Activated T-helper 1 cell treated with anti-CD3 and anti-CD28 coated beads, Interleukin-12 subunit alpha, Interleukin-12 subunit beta, Interleukin-2, Interleukin-4 antibody, amounts not matched to agents 30 ng/mL and 10 ng/mL and 1 ng/mL, durations not matched to agents 14 hours and 24 hours and 36 hours (primary cell): ENCODE measurements at regions not wholly inside any gene's neighbourhood (a gene's known extent, or its start where the extent isn't known, plus 50 kb on each side); places are given as distances from the start of the nearest gene placed in this dataset.
"Not testable (repeated sequence)": the region's sequence is repeated elsewhere in the genome, so short reads cannot be mapped to it uniquely, and the experiment has no call there.

ENCODE experiments used
- DNase-seq: peaks from one replicate; pipeline ENCODE4 v3.0.0; 2021; ENCODE audit warnings: low spot score
- H3K27ac Mint-ChIP-seq: one replicate; pipeline ENCODE4 v1.8.0; 2021; ENCODE audit warnings: mild to moderate bottlenecking, mixed read lengths
- H3K27me3 Mint-ChIP-seq: one replicate; pipeline ENCODE4 v1.8.0; 2022; ENCODE audit warnings: mild to moderate bottlenecking, moderate library complexity, mixed read lengths; ENCODE audit not compliant: insufficient read depth
- H3K36me3 Mint-ChIP-seq: one replicate; pipeline ENCODE4 v1.8.0; 2021; ENCODE audit warnings: low read depth, mixed read lengths
- H3K4me1 Mint-ChIP-seq: one replicate; pipeline ENCODE4 v1.8.0; 2021; ENCODE audit warnings: low read depth, mixed read lengths
- H3K4me3 Mint-ChIP-seq: one replicate; pipeline ENCODE4 v1.8.0; 2021; ENCODE audit warnings: mild to moderate bottlenecking, moderate library complexity, mixed read lengths
- H3K9me3 Mint-ChIP-seq: one replicate; pipeline ENCODE4 v1.8.0; 2021; ENCODE audit warnings: mixed read lengths
- intact Hi-C: fragments of 100-400 bp; cut with micrococcal nuclease; formaldehyde crosslinking; loops from one replicate; pipeline ENCODE4 v1.15.1; 2024

GRCh38 chr4:54390670-54391069, 161.6 kb downstream of the PDGFRA start:
- Mint-ChIP-seq H3K27ac (no peak overlapping the region), H3K27me3 (no peaks in the 10 kb centered on the region), H3K36me3 (no peaks in the 10 kb centered on the region), H3K9me3 (peaks cover 4% of the 10 kb centered on the region), H3K4me1 (no peaks in the 10 kb centered on the region), H3K4me3 (no peak overlapping the region)
- DNase-seq: no peak
- intact Hi-C loops: loop anchor here (2.0 kb wide), 1 partner anchor 40 kb away; no protein-coding TSS in a partner anchor

- H3K27me3 Mint-ChIP-seq: no peaks in the 10 kb centered on the region
- no peak for DNase-seq
- H3K9me3 Mint-ChIP-seq: peaks cover 4% of the 10 kb centered on the region
- intact Hi-C loops: loop anchor here (2.0 kb wide), 1 partner anchor 40 kb away; no protein-coding TSS in a partner anchor
- no peak overlapping the region for H3K27ac Mint-ChIP-seq
- no peaks in the 10 kb centered on the region for H3K36me3 Mint-ChIP-seq
- H3K4me3 Mint-ChIP-seq: no peak overlapping the region
- H3K4me1 Mint-ChIP-seq: no peaks in the 10 kb centered on the region
Observed at GRCh38 chr4:54391104-54391503, 162.0 kb downstream of the PDGFRA start.

- Mint-ChIP-seq H3K27me3 (no peaks in the 10 kb centered on the region), H3K27ac (no peak overlapping the region), H3K4me3 (no peak overlapping the region), H3K4me1 (no peaks in the 10 kb centered on the region), H3K36me3 (no peaks in the 10 kb centered on the region), H3K9me3 (peaks cover 4% of the 10 kb centered on the region)
- no peak for DNase-seq
- intact Hi-C loops: no loop called here
Observed at GRCh38 chr4:54392479-54392878, 163.4 kb downstream of the PDGFRA start.

DNA sequence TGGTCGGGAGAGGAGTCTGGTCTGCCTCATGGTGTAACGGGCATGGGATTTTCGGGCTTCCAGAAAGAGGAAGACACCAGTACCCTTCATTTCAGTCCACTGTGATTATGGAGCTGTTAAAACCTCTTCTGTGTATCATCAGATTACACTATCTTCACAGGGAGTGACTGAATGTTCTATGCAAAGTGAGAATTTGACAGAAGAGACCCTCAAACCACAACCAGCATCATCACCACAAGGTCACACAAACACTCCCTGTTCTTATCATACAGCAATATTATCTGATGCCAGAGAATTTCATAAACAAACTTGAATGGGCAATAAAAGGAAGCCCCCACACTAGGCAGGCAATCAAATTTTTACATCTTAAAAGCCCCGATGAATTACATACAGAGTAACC, 164.2 kb downstream of the PDGFRA start:
- intact Hi-C loops: no loop called here
- Mint-ChIP-seq H3K36me3 (no peaks in the 10 kb centered on the region), H3K9me3 (peaks cover 4% of the 10 kb centered on the region), H3K4me1 (no peaks in the 10 kb centered on the region), H3K4me3 (no peak overlapping the region), H3K27ac (no peak overlapping the region), H3K27me3 (no peaks in the 10 kb centered on the region)
- no peak for DNase-seq

- Mint-ChIP-seq H3K27me3 (no peaks in the 10 kb centered on the region), H3K9me3 (no peaks in the 10 kb centered on the region), H3K36me3 (no peaks in the 10 kb centered on the region), H3K27ac (no peak overlapping the region), H3K4me1 (no peaks in the 10 kb centered on the region), H3K4me3 (no peak overlapping the region)
- no peak for DNase-seq
- intact Hi-C loops: no loop called here
Observed at GRCh38 chr4:54395013-54395527, 166.0 kb downstream of the PDGFRA start.

DNA sequence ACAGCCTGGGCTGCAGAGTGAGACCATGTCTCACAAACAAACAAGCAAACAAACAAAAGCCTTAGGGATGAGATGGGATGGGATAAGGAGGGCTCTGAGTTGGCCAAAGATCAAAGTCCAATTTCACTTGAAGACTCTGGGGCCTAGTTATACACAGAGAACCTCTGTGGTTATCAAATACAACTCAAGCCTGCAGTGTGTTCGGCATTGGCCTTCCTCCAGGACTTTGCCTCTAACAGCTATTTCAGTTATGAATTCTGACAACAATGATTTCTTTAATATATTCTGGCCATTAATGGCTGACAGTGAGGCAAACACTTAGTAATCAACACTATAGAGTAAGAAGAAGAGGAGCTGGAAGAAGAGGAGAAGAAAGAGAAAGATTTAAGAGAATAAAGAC, 171.1 kb downstream of the PDGFRA start:
- H3K4me3 Mint-ChIP-seq: no peak overlapping the region
- H3K27me3 Mint-ChIP-seq: no peaks in the 10 kb centered on the region
- no peaks in the 10 kb centered on the region for H3K36me3 Mint-ChIP-seq
- H3K4me1 Mint-ChIP-seq: no peaks in the 10 kb centered on the region
- DNase-seq: no peak
- no peak overlapping the region for H3K27ac Mint-ChIP-seq
- intact Hi-C loops: no loop called here
- H3K9me3 Mint-ChIP-seq: no peaks in the 10 kb centered on the region

DNA sequence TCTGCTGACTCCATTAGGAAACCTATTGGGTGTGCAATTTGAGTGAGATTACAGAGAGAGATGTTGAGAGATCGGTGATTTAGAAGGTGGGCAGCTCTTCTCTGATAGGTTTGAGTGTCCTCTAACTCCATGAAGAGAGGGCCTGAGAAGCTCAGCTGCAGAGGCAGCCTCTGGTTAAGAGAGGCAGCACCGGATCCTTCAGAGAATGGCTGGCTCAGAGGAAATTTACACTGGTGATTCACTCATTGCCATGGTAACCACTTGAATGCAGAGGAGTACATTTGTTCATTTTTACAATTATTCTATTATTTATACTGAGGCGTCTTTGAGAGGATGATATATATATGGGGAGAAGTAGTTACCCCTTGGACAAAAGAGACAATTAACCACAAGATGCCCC, 171.7 kb downstream of the PDGFRA start:
- intact Hi-C loops: no loop called here
- DNase-seq: no peak
- Mint-ChIP-seq H3K27ac (no peak overlapping the region), H3K27me3 (no peaks in the 10 kb centered on the region), H3K36me3 (no peaks in the 10 kb centered on the region), H3K4me3 (no peak overlapping the region), H3K4me1 (no peaks in the 10 kb centered on the region), H3K9me3 (no peaks in the 10 kb centered on the region)

DNA sequence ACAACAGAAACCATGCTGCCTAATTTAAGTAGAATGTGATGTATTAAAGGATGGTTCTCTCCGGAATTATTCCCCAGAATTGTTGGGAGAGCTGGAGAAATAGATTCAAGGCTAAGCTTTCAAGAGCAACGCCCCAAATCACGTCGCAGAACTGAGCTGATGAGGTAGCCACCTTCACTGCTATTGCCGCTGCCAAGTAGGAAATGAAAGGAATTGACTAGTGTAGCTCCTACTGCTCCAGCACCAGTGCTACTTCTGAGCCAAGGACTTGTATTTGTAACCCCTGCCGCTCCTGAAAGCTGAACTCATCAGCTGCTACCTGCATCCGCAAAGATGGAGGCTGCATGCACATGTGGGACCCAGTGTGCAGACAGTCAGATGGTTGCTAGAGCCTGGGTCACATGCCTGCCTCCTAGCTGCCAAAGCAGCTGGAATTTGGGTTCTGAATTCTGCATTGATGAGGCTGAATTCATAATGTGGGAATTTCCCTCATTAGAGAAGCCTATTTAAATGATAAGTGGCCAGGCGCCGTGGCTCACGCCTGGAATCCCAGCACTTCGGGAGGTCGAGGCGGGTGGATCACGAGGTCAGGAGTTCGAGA, 173.9 kb downstream of the PDGFRA start:
- Mint-ChIP-seq H3K9me3 (no peaks in the 10 kb centered on the region), H3K4me1 (no peaks in the 10 kb centered on the region), H3K36me3 (no peaks in the 10 kb centered on the region), H3K27me3 (peaks cover 4% of the 10 kb centered on the region), H3K27ac (no peak overlapping the region), H3K4me3 (no peak overlapping the region)
- intact Hi-C loops: no loop called here
- no peak for DNase-seq

DNA sequence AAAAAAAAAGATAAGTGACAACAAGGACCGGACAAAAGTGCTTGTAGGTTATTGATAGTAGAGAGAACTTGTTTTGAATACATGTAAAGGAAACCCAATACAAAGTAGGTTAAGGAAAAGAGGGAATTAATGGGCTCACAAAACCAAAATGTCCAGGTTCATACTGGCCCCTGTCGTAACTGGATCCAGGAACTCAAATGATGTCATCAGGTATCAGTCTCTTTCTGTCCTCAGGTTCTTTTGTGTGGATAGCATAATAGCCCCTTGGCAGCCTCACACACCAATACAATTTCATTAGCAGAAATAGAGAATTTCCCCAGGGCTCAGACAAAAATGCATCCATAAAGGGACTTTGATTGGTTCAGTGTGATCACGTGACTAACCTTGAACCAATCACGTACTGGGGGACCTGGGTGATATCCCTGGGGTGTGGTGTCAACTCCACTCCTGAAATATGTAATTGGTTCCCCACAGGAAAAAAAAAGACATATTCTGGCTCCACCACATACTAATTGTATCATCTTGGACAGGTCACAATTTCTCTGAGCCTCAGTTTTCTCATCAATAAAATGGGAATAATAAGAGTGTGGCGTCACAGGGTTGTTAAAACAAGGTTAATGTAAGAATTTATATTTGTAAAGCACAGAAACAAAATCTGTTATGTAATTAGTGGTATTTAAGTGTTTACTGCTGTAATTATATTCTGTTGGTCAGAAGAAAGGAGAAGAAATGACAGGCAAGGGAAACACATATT, 174.8 kb downstream of the PDGFRA start:
- H3K4me1 Mint-ChIP-seq: no peaks in the 10 kb centered on the region
- no peak overlapping the region for H3K4me3 Mint-ChIP-seq
- intact Hi-C loops: no loop called here
- H3K9me3 Mint-ChIP-seq: no peaks in the 10 kb centered on the region
- no peaks in the 10 kb centered on the region for H3K36me3 Mint-ChIP-seq
- H3K27me3 Mint-ChIP-seq: peaks cover 4% of the 10 kb centered on the region
- no peak for DNase-seq
- no peak overlapping the region for H3K27ac Mint-ChIP-seq

DNA sequence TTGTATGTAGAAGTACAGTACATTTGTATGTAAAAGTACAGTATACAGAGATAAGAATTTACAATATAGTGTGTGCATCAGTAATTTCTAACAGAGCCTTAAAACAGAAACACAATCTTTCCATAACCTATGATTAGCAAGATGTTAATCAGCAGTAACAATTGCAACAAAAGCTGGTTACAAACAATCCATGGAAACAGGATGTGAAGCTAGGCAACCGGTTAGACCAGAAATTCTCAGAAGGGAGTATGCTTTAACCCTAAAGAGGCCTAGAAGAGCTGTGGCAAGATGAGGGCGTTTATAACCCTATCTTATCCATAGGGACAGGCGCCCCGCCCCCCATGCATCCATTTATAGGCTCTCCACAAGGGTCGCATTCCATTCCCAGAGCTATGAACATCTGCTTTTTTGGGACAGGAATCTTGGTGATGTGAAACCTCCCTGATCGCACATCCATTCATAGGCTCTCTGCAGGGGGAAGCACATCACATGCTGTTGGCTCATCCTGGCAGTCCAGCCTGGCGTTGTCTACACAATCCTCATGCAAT, 180.3 kb downstream of the PDGFRA start:
- intact Hi-C loops, H3K9me3 Mint-ChIP-seq, H3K36me3 Mint-ChIP-seq, H3K4me1 Mint-ChIP-seq, DNase-seq, H3K4me3 Mint-ChIP-seq, H3K27me3 Mint-ChIP-seq, H3K27ac Mint-ChIP-seq: not testable (repeated sequence)

DNA sequence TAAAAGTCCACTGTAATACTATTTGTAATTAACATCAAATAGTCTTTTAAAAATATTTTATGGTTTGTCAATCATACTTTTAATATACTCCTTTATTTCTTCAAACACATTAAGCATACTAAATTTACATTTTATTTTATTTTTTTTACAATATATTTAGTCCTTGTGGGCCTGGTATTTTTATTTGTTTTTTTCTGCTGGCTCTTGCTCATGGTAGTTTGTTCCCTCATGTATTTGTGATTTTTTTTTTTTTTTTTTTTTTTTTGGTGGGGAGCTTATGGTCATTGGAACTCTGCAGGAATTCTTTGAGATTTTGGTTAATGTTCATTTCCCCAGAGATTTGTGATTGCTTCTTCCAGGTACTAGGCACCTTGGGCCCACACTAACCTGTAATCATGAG, 185.5 kb downstream of the PDGFRA start:
- intact Hi-C loops: no loop called here
- Mint-ChIP-seq H3K36me3 (no peaks in the 10 kb centered on the region), H3K27me3 (no peaks in the 10 kb centered on the region), H3K4me1 (no peaks in the 10 kb centered on the region), H3K27ac (no peak overlapping the region), H3K4me3 (no peak overlapping the region), H3K9me3 (no peaks in the 10 kb centered on the region)
- no peak for DNase-seq

DNA sequence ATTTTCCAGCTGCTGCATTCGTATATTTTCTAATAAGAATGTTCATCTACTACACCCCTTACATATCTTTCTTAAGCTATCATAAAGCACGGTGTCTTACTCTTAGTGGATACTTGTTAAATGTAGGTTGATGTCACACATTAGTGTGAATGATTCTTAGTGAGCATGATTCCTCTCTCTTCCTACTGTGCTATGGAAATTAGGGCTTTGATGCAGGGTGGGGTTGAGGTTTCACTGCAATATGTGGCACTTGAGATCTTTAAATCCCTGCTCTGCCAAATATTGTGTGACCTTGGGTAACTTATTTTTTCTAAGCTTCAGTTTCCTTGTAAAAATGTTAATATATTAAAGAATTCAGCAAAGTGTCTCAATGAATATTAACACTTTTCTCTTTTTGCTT, 188.4 kb downstream of the PDGFRA start:
- H3K4me1 Mint-ChIP-seq: no peaks in the 10 kb centered on the region

DNA sequence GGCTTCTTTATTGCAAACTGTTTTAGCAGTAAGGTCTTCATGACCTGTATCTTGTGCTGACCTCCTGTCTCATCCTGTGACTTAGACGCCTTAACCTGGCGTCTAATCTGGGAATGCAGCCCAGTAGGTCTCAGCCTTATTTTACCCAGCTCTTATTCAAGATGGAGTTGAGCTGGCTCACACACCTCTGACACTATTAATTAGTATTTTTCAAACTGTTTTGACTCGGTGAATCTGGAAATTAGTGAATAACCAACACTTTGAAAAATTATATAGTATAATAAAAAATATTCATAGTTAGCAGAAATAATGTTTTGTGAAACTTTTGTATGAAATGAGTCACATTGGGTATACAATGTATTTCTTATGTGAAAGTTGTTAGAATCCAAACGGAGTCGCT, 189.4 kb downstream of the PDGFRA start:
- intact Hi-C loops: no loop called here
- no peaks in the 10 kb centered on the region for H3K9me3 Mint-ChIP-seq
- no peaks in the 10 kb centered on the region for H3K36me3 Mint-ChIP-seq
- H3K27ac Mint-ChIP-seq: no peak overlapping the region
- no peaks in the 10 kb centered on the region for H3K4me1 Mint-ChIP-seq
- H3K4me3 Mint-ChIP-seq: no peak overlapping the region
- H3K27me3 Mint-ChIP-seq: no peaks in the 10 kb centered on the region
- DNase-seq: no peak

More for the DNA sequence above, 188.4 kb downstream of the PDGFRA start:
- no peaks in the 10 kb centered on the region for H3K9me3 Mint-ChIP-seq
- H3K36me3 Mint-ChIP-seq: no peaks in the 10 kb centered on the region
- no peak overlapping the region for H3K4me3 Mint-ChIP-seq
- DNase-seq: no peak
- no peak overlapping the region for H3K27ac Mint-ChIP-seq
- intact Hi-C loops: no loop called here
- H3K27me3 Mint-ChIP-seq: no peaks in the 10 kb centered on the region
